Pancreas (tissue), 10 donors: ENCODE measurements at regions not wholly inside any gene's neighbourhood (a gene's known extent, or its start where the extent isn't known, plus 50 kb on each side); places are given as distances from the start of the nearest gene placed in this dataset.

Experiments used
- ATAC-seq, 4 donors: fragments of 200-7000 bp; cut with Tn5 transposase; one replicate each; pipeline versions ENCODE4 v1.8.0 to v1.9.1; 2020; ENCODE audit warnings: mild to moderate bottlenecking in 4 of 4, moderate library complexity in 4 of 4
- DNase-seq, 6 donors: peaks; one replicate each; pipeline ENCODE4 v3.0.0-alpha.2; 2020
- FAIRE-seq: peaks from 2 replicates; lab custom pipeline; 2012; peaks lifted over from hg19 to GRCh38; lab: Jason Lieb, UNC
- H3K27ac ChIP-seq, 4 donors: fragments of 200-600 bp; sonication (generic); 1 replicate in 3 of 4; 2 replicates in 1 of 4; pipeline versions ENCODE4 v1.5.0 to v1.8.0; 2020
- H3K27me3 ChIP-seq, 4 donors: fragments of 200-600 bp; one replicate each; pipeline ENCODE4 v1.8.0; 2021
- H3K36me3 ChIP-seq, 3 donors: fragments of 200-600 bp; sonication (generic) in 1 of 3; one replicate each; pipeline versions ENCODE4 v1.5.0 to v1.8.0; 2020 to 2021
- H3K4me1 ChIP-seq, 3 donors: fragments of 200-600 bp; one replicate each; pipeline ENCODE4 v1.8.0; 2021
- H3K4me3 ChIP-seq, 4 donors: fragments of 200-600 bp; sonication (generic) in 2 of 4; one replicate each; pipeline versions ENCODE4 v1.5.0 to v1.8.0; 2020 to 2021
- H3K9me3 ChIP-seq, 4 donors: fragments of 200-600 bp; one replicate each; pipeline ENCODE4 v1.8.0; 2021
- WGBS, 2 donors: extraction: QIAGEN DNeasy Blood & Tissue Kit; methylation state at CpG; one replicate each; pipeline ENCODE4 v1.1.7; 2013; 5-methylcytosine and 5-hydroxymethylcytosine counted together
- intact Hi-C, 3 donors: fragments of 100-400 bp; cut with DNase I; formaldehyde crosslinking; loops; one replicate each; pipeline versions ENCODE4 v1.11.1 to v1.14.2; 2022
- TF ChIP-seq, protein P1 (sequence below), 4 donors: fragments of 200-600 bp; sonication (generic) in 3 of 4; IDR thresholded peaks; one replicate each; pipeline versions ENCODE4 v1.5.0 to v1.8.0; 2021; ENCODE audit warnings: antibody characterized with exemption in 4 of 4
- donor health status: healthy with polysubstance abuse.
- donor health status: DM: no; HTN: no; CAD: no; lungs with moderate emphysema.
- donor health status: DM: no; HTN: no; CAD: no.
- donor health status: control.
- donor health status: control.
- donor health status: Bipolar disorder and iron deficiency.
- donor health status: DM: yes; HTN: yes; CAD: no.
- donor health status: DM: no; HTN: no; CAD: no.
- donor health status: DM: no; HTN: no; CAD: no.
- donor health status: DM: yes; HTN: yes; CAD: no.

DNA sequence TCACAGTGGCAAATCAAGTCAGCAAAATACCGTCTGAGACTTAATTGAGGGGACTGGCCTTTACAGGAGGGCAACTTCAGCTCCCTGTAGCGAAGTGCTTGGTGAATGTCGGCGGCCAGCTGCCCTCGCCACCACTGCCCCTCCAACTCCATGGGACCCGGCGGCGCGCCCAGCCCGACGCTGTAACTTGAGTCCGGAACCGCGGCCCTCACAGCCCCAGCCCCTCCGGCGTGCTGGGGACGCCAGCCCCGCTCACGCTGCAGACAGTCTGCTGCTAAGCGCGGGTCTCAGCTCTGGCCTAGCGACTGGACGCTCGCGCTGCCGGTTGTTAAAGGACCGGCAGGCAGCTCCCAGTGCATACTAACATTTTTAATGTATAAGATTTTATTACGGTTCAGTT is 113.4 kb upstream of the NUPR2 start:
- H3K36me3 ChIP-seq = no peaks in the 10 kb centered on the region
- intact Hi-C loops = no loop called here
- no peak for DNase-seq
- FAIRE-seq = no peak
- no peaks in the 10 kb centered on the region for H3K4me1 ChIP-seq
- 14 to 21% methylated on average over 28 of the region's 28 CpGs for WGBS, 2 donors
- H3K27me3 ChIP-seq = no peaks in the 10 kb centered on the region
- no peak overlapping the region for H3K27ac ChIP-seq
- TF ChIP-seq, protein P1, sequence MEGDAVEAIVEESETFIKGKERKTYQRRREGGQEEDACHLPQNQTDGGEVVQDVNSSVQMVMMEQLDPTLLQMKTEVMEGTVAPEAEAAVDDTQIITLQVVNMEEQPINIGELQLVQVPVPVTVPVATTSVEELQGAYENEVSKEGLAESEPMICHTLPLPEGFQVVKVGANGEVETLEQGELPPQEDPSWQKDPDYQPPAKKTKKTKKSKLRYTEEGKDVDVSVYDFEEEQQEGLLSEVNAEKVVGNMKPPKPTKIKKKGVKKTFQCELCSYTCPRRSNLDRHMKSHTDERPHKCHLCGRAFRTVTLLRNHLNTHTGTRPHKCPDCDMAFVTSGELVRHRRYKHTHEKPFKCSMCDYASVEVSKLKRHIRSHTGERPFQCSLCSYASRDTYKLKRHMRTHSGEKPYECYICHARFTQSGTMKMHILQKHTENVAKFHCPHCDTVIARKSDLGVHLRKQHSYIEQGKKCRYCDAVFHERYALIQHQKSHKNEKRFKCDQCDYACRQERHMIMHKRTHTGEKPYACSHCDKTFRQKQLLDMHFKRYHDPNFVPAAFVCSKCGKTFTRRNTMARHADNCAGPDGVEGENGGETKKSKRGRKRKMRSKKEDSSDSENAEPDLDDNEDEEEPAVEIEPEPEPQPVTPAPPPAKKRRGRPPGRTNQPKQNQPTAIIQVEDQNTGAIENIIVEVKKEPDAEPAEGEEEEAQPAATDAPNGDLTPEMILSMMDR (IDR thresholded peaks at IDR 0.05) = no peak
- ATAC-seq = no peak
- H3K4me3 ChIP-seq = no peak overlapping the region
- H3K9me3 ChIP-seq = no peaks in the 10 kb centered on the region

DNA sequence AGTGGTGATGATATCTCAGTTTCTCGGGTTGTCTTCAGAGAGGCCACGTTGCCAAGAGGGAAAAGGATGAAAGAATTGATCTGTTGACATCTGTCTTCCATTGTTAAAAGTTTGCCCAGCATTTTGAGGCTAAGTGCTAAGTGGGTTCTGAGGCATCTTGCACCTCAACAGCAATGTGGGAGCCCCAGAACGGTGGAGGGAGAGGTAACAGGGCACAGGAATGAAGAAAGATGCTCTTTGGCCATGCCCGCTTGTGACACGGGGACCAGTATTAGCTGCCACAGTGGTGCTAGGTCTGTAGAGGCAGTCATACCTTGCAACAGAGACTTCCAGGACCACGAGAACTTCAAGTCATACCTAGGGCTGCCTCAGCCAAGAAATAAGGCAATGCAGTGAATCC is 106.6 kb upstream of the NUPR2 start:
- DNase-seq (no peak), ATAC-seq (no peak), FAIRE-seq (no peak)
- intact Hi-C loops = no loop called here
- H3K4me1 ChIP-seq = no peaks in the 10 kb centered on the region
- no peaks in the 10 kb centered on the region for H3K9me3 ChIP-seq
- no peak overlapping the region for H3K4me3 ChIP-seq
- no peaks in the 10 kb centered on the region for H3K36me3 ChIP-seq
- H3K27ac ChIP-seq = no peak overlapping the region
- WGBS, 2 donors = 40 to 52% methylated on average over 6 of the region's 6 CpGs
- TF ChIP-seq, protein P1 (IDR thresholded peaks at IDR 0.05) = no peak
- no peaks in the 10 kb centered on the region for H3K27me3 ChIP-seq

DNA sequence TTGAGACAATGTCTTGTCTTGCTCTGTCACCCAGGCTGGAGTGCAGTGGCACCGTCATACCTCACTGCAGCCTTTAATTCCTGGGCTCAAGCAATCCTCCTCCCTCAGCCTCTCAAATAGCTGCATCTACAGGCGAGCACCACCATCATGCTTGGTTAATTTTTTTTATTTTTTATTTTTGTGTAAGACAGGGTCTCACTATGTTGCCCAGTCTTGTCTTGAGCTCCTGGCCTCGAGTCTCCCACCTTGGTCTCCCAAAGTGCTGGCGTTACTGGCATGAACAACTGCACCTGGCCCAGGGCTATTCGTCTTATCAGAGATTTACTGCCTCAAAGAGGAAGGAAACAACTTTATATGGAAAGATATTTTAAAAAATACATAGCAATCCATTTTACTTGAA is 102.8 kb upstream of the NUPR2 start:
- intact Hi-C loops = no loop called here
- H3K9me3 ChIP-seq = no peaks in the 10 kb centered on the region
- TF ChIP-seq, protein P1 (IDR thresholded peaks at IDR 0.05) = no peak
- H3K4me1 ChIP-seq = no peaks in the 10 kb centered on the region
- no peak for FAIRE-seq
- H3K27me3 ChIP-seq = no peaks in the 10 kb centered on the region
- WGBS, 2 donors = 27 to 28% methylated on average over 5 of the region's 5 CpGs
- H3K4me3 ChIP-seq = no peak overlapping the region
- H3K36me3 ChIP-seq = no peaks in the 10 kb centered on the region
- DNase-seq = no peak
- ATAC-seq = no peak
- H3K27ac ChIP-seq = no peak overlapping the region

DNA sequence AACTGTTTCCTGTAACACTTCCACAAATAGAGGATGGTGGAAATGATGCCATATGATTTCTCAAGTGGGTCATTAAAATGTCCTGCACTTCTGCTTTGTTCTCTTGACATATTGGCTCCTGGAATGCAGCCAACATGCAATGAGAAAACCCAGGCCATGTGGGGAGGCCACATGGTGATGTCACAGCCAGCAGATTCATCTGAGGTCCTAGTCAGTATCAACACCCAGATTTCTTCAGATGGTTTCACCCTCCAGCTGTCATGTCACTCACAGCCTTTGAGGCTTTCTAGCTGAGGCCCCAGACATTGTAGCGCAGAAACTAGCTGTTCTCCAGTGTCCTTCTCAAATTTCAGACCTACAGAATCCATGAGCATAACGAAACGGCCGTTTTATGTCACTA is 102.3 kb upstream of the NUPR2 start:
- no peak for DNase-seq
- no peak for ATAC-seq
- Histone ChIP-seq H3K9me3 (no peaks in the 10 kb centered on the region), H3K27me3 (no peaks in the 10 kb centered on the region), H3K4me3 (no peak overlapping the region), H3K4me1 (no peaks in the 10 kb centered on the region), H3K36me3 (no peaks in the 10 kb centered on the region), H3K27ac (no peak overlapping the region)
- no peak for FAIRE-seq
- WGBS, 2 donors = 40 to 52% methylated on average over 4 of the region's 4 CpGs
- intact Hi-C loops = no loop called here
- TF ChIP-seq, protein P1 (IDR thresholded peaks at IDR 0.05) = no peak

DNA sequence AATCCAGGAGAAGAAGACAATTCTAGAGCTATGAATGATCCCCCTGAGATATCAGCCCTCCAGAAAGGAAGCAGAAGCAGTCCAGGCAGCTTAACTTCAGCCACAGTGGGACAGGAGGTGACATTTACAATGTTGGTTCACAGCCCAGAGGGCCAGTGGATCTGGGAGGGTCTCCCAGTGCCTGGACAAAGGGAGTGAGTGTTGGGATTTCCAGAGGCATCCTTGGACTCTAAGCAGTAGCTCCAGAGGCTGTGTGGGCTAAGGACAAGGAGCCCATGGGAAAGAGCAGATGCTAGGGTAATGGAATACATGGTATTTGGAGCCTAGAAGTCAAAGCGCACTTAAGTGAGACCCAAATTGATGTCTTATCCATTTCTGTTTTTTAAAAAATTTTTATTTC is 97.4 kb upstream of the NUPR2 start:
- TF ChIP-seq, protein P1 (IDR thresholded peaks at IDR 0.05) = no peak
- intact Hi-C loops = no loop called here
- Histone ChIP-seq H3K27ac (no peak overlapping the region), H3K4me1 (no peaks in the 10 kb centered on the region), H3K27me3 (no peaks in the 10 kb centered on the region), H3K36me3 (no peaks in the 10 kb centered on the region), H3K4me3 (no peak overlapping the region), H3K9me3 (no peaks in the 10 kb centered on the region)
- ATAC-seq = no peak
- 73 to 96% methylated on average over 1 of the region's 1 CpG for WGBS, 2 donors
- DNase-seq = no peak
- FAIRE-seq = no peak
